ENCODE measurements at regions not wholly inside any gene's neighbourhood (a gene's known extent, or its start where the extent isn't known, plus 50 kb on each side); places are given as distances from the start of the nearest gene placed in this dataset.

DNA sequence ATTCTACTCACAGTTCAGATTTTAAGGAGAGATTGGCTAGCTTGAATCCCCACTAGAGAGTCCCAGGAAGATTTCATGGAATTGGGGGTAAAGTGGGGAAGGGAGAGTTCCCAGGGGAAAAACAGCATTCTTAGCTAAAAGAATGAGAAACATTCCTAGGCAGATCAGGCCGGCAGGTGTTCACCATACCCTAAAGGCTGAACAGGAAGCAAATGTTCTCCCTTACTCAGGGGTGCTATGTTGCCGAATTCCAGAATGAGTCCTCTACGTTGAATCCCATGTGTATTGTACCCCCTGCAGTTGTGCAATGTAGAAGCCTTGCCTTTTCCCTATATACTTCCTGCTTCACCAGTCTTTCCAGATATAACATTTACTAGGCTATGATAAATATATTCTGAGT is 135.2 kb upstream of the NCAM1 start:
- TF ChIP-seq, protein P1, sequence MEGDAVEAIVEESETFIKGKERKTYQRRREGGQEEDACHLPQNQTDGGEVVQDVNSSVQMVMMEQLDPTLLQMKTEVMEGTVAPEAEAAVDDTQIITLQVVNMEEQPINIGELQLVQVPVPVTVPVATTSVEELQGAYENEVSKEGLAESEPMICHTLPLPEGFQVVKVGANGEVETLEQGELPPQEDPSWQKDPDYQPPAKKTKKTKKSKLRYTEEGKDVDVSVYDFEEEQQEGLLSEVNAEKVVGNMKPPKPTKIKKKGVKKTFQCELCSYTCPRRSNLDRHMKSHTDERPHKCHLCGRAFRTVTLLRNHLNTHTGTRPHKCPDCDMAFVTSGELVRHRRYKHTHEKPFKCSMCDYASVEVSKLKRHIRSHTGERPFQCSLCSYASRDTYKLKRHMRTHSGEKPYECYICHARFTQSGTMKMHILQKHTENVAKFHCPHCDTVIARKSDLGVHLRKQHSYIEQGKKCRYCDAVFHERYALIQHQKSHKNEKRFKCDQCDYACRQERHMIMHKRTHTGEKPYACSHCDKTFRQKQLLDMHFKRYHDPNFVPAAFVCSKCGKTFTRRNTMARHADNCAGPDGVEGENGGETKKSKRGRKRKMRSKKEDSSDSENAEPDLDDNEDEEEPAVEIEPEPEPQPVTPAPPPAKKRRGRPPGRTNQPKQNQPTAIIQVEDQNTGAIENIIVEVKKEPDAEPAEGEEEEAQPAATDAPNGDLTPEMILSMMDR (IDR thresholded peaks at IDR 0.05), result no peak
- TF ChIP-seq CBFB (CRISPR knock-in tag; IDR thresholded peaks at IDR 0.05; ENCODE audit: low read depth), result no peak
- TF ChIP-seq, protein P2, sequence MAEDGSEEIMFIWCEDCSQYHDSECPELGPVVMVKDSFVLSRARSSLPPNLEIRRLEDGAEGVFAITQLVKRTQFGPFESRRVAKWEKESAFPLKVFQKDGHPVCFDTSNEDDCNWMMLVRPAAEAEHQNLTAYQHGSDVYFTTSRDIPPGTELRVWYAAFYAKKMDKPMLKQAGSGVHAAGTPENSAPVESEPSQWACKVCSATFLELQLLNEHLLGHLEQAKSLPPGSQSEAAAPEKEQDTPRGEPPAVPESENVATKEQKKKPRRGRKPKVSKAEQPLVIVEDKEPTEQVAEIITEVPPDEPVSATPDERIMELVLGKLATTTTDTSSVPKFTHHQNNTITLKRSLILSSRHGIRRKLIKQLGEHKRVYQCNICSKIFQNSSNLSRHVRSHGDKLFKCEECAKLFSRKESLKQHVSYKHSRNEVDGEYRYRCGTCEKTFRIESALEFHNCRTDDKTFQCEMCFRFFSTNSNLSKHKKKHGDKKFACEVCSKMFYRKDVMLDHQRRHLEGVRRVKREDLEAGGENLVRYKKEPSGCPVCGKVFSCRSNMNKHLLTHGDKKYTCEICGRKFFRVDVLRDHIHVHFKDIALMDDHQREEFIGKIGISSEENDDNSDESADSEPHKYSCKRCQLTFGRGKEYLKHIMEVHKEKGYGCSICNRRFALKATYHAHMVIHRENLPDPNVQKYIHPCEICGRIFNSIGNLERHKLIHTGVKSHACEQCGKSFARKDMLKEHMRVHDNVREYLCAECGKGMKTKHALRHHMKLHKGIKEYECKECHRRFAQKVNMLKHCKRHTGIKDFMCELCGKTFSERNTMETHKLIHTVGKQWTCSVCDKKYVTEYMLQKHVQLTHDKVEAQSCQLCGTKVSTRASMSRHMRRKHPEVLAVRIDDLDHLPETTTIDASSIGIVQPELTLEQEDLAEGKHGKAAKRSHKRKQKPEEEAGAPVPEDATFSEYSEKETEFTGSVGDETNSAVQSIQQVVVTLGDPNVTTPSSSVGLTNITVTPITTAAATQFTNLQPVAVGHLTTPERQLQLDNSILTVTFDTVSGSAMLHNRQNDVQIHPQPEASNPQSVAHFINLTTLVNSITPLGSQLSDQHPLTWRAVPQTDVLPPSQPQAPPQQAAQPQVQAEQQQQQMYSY (CRISPR knock-in tag; IDR thresholded peaks at IDR 0.05), result no peak
- 0 out of 2 replicates have a peak, but pooled peaks have one; percentile 35 for TF ChIP-seq SP1 (CRISPR knock-in tag; conservative IDR thresholded peaks at IDR 0.05)
- TF ChIP-seq, protein P3, sequence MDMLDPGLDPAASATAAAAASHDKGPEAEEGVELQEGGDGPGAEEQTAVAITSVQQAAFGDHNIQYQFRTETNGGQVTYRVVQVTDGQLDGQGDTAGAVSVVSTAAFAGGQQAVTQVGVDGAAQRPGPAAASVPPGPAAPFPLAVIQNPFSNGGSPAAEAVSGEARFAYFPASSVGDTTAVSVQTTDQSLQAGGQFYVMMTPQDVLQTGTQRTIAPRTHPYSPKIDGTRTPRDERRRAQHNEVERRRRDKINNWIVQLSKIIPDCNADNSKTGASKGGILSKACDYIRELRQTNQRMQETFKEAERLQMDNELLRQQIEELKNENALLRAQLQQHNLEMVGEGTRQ (CRISPR knock-in tag; IDR thresholded peaks at IDR 0.05), result no peak
- no peak for TF ChIP-seq JUN (CRISPR knock-in tag; IDR thresholded peaks at IDR 0.05)
- TF ChIP-seq, protein P4, sequence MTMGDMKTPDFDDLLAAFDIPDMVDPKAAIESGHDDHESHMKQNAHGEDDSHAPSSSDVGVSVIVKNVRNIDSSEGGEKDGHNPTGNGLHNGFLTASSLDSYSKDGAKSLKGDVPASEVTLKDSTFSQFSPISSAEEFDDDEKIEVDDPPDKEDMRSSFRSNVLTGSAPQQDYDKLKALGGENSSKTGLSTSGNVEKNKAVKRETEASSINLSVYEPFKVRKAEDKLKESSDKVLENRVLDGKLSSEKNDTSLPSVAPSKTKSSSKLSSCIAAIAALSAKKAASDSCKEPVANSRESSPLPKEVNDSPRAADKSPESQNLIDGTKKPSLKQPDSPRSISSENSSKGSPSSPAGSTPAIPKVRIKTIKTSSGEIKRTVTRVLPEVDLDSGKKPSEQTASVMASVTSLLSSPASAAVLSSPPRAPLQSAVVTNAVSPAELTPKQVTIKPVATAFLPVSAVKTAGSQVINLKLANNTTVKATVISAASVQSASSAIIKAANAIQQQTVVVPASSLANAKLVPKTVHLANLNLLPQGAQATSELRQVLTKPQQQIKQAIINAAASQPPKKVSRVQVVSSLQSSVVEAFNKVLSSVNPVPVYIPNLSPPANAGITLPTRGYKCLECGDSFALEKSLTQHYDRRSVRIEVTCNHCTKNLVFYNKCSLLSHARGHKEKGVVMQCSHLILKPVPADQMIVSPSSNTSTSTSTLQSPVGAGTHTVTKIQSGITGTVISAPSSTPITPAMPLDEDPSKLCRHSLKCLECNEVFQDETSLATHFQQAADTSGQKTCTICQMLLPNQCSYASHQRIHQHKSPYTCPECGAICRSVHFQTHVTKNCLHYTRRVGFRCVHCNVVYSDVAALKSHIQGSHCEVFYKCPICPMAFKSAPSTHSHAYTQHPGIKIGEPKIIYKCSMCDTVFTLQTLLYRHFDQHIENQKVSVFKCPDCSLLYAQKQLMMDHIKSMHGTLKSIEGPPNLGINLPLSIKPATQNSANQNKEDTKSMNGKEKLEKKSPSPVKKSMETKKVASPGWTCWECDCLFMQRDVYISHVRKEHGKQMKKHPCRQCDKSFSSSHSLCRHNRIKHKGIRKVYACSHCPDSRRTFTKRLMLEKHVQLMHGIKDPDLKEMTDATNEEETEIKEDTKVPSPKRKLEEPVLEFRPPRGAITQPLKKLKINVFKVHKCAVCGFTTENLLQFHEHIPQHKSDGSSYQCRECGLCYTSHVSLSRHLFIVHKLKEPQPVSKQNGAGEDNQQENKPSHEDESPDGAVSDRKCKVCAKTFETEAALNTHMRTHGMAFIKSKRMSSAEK (CRISPR knock-in tag; IDR thresholded peaks at IDR 0.05; ENCODE audit: borderline replicate concordance), result no peak

Measured in WTC11 (cell line).